CD4-positive, alpha-beta T cell treated with Interleukin-21 for 1 hour (primary cell): ENCODE measurements at regions not wholly inside any gene's neighbourhood (a gene's known extent, or its start where the extent isn't known, plus 50 kb on each side); places are given as distances from the start of the nearest gene placed in this dataset.
A peak's percentile ranks its signal among the peaks of the same experiment; 100 is the strongest.

Source experiments
- DNase-seq: peaks from one replicate; pipeline ENCODE4 v3.0.0-alpha.2; 2020

GRCh38 chr15:39262995-39263772 is 317.7 kb upstream of the THBS1 start:
- DNase-seq: peak; percentile 2

GRCh38 chr15:39265261-39265660 is 315.6 kb upstream of the THBS1 start:
- no peak for DNase-seq

GRCh38 chr15:39266890-39267289 is 314.0 kb upstream of the THBS1 start:
- DNase-seq: no peak

GRCh38 chr15:39267685-39268084 is 313.2 kb upstream of the THBS1 start:
- no peak for DNase-seq

GRCh38 chr15:39269352-39269751 is 311.5 kb upstream of the THBS1 start:
- DNase-seq: no peak

GRCh38 chr15:39269821-39270220 is 311.1 kb upstream of the THBS1 start:
- no peak for DNase-seq

GRCh38 chr15:39270221-39270855 is 310.5 kb upstream of the THBS1 start:
- DNase-seq: no peak

- no peak for DNase-seq
Observed at GRCh38 chr15:39270934-39271333, 309.9 kb upstream of the THBS1 start.

- DNase-seq: no peak
Observed at GRCh38 chr15:39272901-39273300, 308.0 kb upstream of the THBS1 start.

- DNase-seq: no peak
Observed at GRCh38 chr15:39273717-39274411, 307.0 kb upstream of the THBS1 start.

GRCh38 chr15:39275066-39275465 is 305.8 kb upstream of the THBS1 start:
- no peak for DNase-seq

GRCh38 chr15:39279311-39279710 is 301.6 kb upstream of the THBS1 start:
- no peak for DNase-seq

- no peak for DNase-seq
Observed at GRCh38 chr15:39281094-39281493, 299.8 kb upstream of the THBS1 start.

GRCh38 chr15:39282663-39283208 is 298.1 kb upstream of the THBS1 start:
- no peak for DNase-seq

GRCh38 chr15:39283531-39283930 is 297.3 kb upstream of the THBS1 start:
- DNase-seq: no peak

GRCh38 chr15:39285071-39285470 is 295.8 kb upstream of the THBS1 start:
- DNase-seq: no peak

GRCh38 chr15:39285663-39286062 is 295.2 kb upstream of the THBS1 start:
- DNase-seq: no peak

GRCh38 chr15:39286706-39287105 is 294.2 kb upstream of the THBS1 start:
- no peak for DNase-seq

- DNase-seq: no peak
Observed at GRCh38 chr15:39287322-39288195, 293.3 kb upstream of the THBS1 start.

GRCh38 chr15:39290711-39291435 is 290.0 kb upstream of the THBS1 start:
- DNase-seq: no peak

GRCh38 chr15:39291690-39292089 is 289.2 kb upstream of the THBS1 start:
- no peak for DNase-seq

- no peak for DNase-seq
Observed at GRCh38 chr15:39296955-39297354, 283.9 kb upstream of the THBS1 start.
